Sigmoid colon (tissue), 6 donors: ENCODE measurements at regions not wholly inside any gene's neighbourhood (a gene's known extent, or its start where the extent isn't known, plus 50 kb on each side); places are given as distances from the start of the nearest gene placed in this dataset.
"Not testable (repeated sequence)": the region's sequence is repeated elsewhere in the genome, so short reads cannot be mapped to it uniquely, and the experiment has no call there.

Experiments used
- DNase-seq: peaks from one replicate; pipeline ENCODE4 v3.0.0-alpha.2; 2019
- H3K27ac ChIP-seq, 4 donors: fragments of 200-600 bp; sonication (generic); one replicate each; pipeline ENCODE4 v1.5.1; 2016 to 2019; ENCODE audit warnings: mild to moderate bottlenecking in 1 of 4
- H3K27me3 ChIP-seq, 3 donors: fragments of 200-600 bp; sonication (generic); one replicate each; pipeline ENCODE4 v1.5.1; 2019; ENCODE audit warnings: mild to moderate bottlenecking in 1 of 3
- H3K36me3 ChIP-seq, 4 donors: fragments of 200-600 bp; sonication (generic); one replicate each; pipeline ENCODE4 v1.5.1; 2016 to 2019
- H3K4me1 ChIP-seq, 4 donors: fragments of 200-600 bp; sonication (generic); one replicate each; pipeline ENCODE4 v1.5.1; 2017 to 2019
- H3K4me3 ChIP-seq, 4 donors: fragments of 200-600 bp; sonication (generic); one replicate each; pipeline ENCODE4 v1.5.1; 2017 to 2019; ENCODE audit warnings: mild to moderate bottlenecking in 2 of 4, moderate library complexity in 1 of 4
- H3K9me3 ChIP-seq, 4 donors: fragments of 200-600 bp in 3 of 4; sonication (generic) in 3 of 4; one replicate each; pipeline versions ENCODE4 v1.5.1 to v1.6.1; 2013 to 2019
- CTCF ChIP-seq, 4 experiments: fragments of 450-650 bp in 3 of 4; fragments of 200-600 bp in 1 of 4; IDR thresholded peaks; one replicate each; pipeline ENCODE4 v1.5.1; 2016 to 2019; ENCODE audit warnings: antibody characterized with exemption in 4 of 4, mild to moderate bottlenecking in 3 of 4, moderate library complexity in 2 of 4
- EP300 ChIP-seq, 4 donors: sonication (generic); formaldehyde crosslinking; IDR thresholded peaks; one replicate each; pipeline ENCODE4 v1.6.1; 2017; ENCODE audit warnings: antibody characterized with exemption in 4 of 4
- POLR2A ChIP-seq, 2 donors: fragments of 450-650 bp; IDR thresholded peaks; one replicate each; pipeline ENCODE4 v1.6.1; 2016; ENCODE audit warnings: antibody characterized with exemption in 2 of 2, mild to moderate bottlenecking in 2 of 2, moderate library complexity in 2 of 2
- POLR2AphosphoS5 ChIP-seq, 4 donors: sonication (generic); formaldehyde crosslinking; IDR thresholded peaks; one replicate each; pipeline ENCODE4 v1.6.1; 2017; ENCODE audit warnings: antibody characterized with exemption in 4 of 4
- WGBS, 2 donors: extraction: QIAGEN DNeasy Blood & Tissue Kit; methylation state at CpG; one replicate each; pipeline ENCODE4 v1.1.7; 2013; 5-methylcytosine and 5-hydroxymethylcytosine counted together
- intact Hi-C: fragments of 100-400 bp; cut with DNase I; formaldehyde crosslinking; loops from one replicate; pipeline ENCODE4 v1.15.1; 2023
- donor health status: healthy with polysubstance abuse.
- donor health status: healthy.

- TF ChIP-seq CTCF (IDR thresholded peaks at IDR 0.05) (no peak), POLR2A (IDR thresholded peaks at IDR 0.05) (no peak), POLR2AphosphoS5 (IDR thresholded peaks at IDR 0.05) (no peak), EP300 (IDR thresholded peaks at IDR 0.05) (no peak)
- Histone ChIP-seq H3K27me3 (no peaks in the 10 kb centered on the region), H3K27ac (no peak overlapping the region), H3K4me3 (no peak overlapping the region), H3K9me3 (no peaks in the 10 kb centered on the region), H3K4me1 (no peaks in the 10 kb centered on the region), H3K36me3 (no peaks in the 10 kb centered on the region)
- WGBS, 2 donors, result 23 to 61% methylated on average over 1 of the region's 1 CpG
- intact Hi-C loops, result no loop called here
- DNase-seq, result no peak
These were observed 939.1 kb downstream of the FSCB start for GRCh38 chr14:43568022-43568421.

- intact Hi-C loops, result no loop called here
- no peak for TF ChIP-seq POLR2A (IDR thresholded peaks at IDR 0.05)
- TF ChIP-seq POLR2AphosphoS5 (IDR thresholded peaks at IDR 0.05), result no peak
- no peak for TF ChIP-seq EP300 (IDR thresholded peaks at IDR 0.05)
- TF ChIP-seq CTCF (IDR thresholded peaks at IDR 0.05), result no peak
- no peaks in the 10 kb centered on the region for H3K9me3 ChIP-seq
- no peaks in the 10 kb centered on the region for H3K27me3 ChIP-seq
- H3K4me1 ChIP-seq, result no peaks in the 10 kb centered on the region
- H3K4me3 ChIP-seq, result no peak overlapping the region
- WGBS, 2 donors, result 89 to 94% methylated on average over 1 of the region's 1 CpG
- H3K36me3 ChIP-seq, result no peaks in the 10 kb centered on the region
- no peak overlapping the region for H3K27ac ChIP-seq
- no peak for DNase-seq
These were observed 958.7 kb downstream of the FSCB start for GRCh38 chr14:43548368-43548767.

- DNase-seq, intact Hi-C loops, H3K27ac ChIP-seq, H3K4me1 ChIP-seq, H3K4me3 ChIP-seq, H3K9me3 ChIP-seq, H3K36me3 ChIP-seq, H3K27me3 ChIP-seq: not testable (repeated sequence)
- WGBS, 2 donors, result 27 to 59% methylated on average over 2 of the region's 2 CpGs
These were observed 959.5 kb downstream of the FSCB start for GRCh38 chr14:43547596-43547995.

GRCh38 chr14:43541356-43541755 is 965.7 kb downstream of the FSCB start:
- Histone ChIP-seq H3K9me3 (no peaks in the 10 kb centered on the region), H3K27me3 (no peaks in the 10 kb centered on the region), H3K4me1 (peaks cover 0 to 10% (median 0%) of the 10 kb centered on the region in 4 donors), H3K36me3 (no peaks in the 10 kb centered on the region), H3K4me3 (no peak overlapping the region), H3K27ac (no peak overlapping the region)
- no peak for DNase-seq
- 88 to 89% methylated on average over 11 of the region's 11 CpGs for WGBS, 2 donors
- TF ChIP-seq POLR2A (IDR thresholded peaks at IDR 0.05), result no peak
- TF ChIP-seq EP300 (IDR thresholded peaks at IDR 0.05), result no peak
- TF ChIP-seq CTCF (IDR thresholded peaks at IDR 0.05), result no peak
- intact Hi-C loops, result no loop called here

- Histone ChIP-seq H3K9me3 (no peaks in the 10 kb centered on the region), H3K4me1 (peaks cover 0 to 10% (median 0%) of the 10 kb centered on the region in 4 donors), H3K4me3 (no peak overlapping the region), H3K27ac (no peak overlapping the region), H3K36me3 (no peaks in the 10 kb centered on the region), H3K27me3 (no peaks in the 10 kb centered on the region)
- intact Hi-C loops, result no loop called here
- WGBS, 2 donors, result 80 to 93% methylated on average over 13 of the region's 13 CpGs
- DNase-seq, result no peak
- TF ChIP-seq POLR2A (IDR thresholded peaks at IDR 0.05), result no peak
- TF ChIP-seq CTCF (IDR thresholded peaks at IDR 0.05), result no peak
- TF ChIP-seq POLR2AphosphoS5 (IDR thresholded peaks at IDR 0.05), result no peak
- no peak for TF ChIP-seq EP300 (IDR thresholded peaks at IDR 0.05)
These were observed 966.1 kb downstream of the FSCB start for GRCh38 chr14:43540948-43541347.
